ENCODE measurements at regions not wholly inside any gene's neighbourhood (a gene's known extent, or its start where the extent isn't known, plus 50 kb on each side); places are given as distances from the start of the nearest gene placed in this dataset.

GRCh38 chr17:64732336-64733006, 70.4 kb upstream of the SMURF2 start (continued):
- TF ChIP-seq SRSF4 (IDR thresholded peaks at IDR 0.05; ENCODE audit: low read depth, low read length, poor library complexity, severe bottlenecking) = no peak
- no peak for TF ChIP-seq ZBTB44 (CRISPR knock-in tag; IDR thresholded peaks at IDR 0.05)
- no peak for TF ChIP-seq RBAK (CRISPR knock-in tag; IDR thresholded peaks at IDR 0.05)
- peak; percentile 72 for TF ChIP-seq AHDC1 (CRISPR knock-in tag; IDR thresholded peaks at IDR 0.05; ENCODE audit: borderline replicate concordance)
- no peak for TF ChIP-seq RNF219 (CRISPR knock-in tag; IDR thresholded peaks at IDR 0.05)
- TF ChIP-seq NFIB (CRISPR knock-in tag; IDR thresholded peaks at IDR 0.05; ENCODE audit: borderline replicate concordance) = no peak
- no peak for TF ChIP-seq ZNF619 (CRISPR knock-in tag; IDR thresholded peaks at IDR 0.05)
- TF ChIP-seq CENPT (CRISPR knock-in tag; IDR thresholded peaks at IDR 0.05; ENCODE audit: low read depth) = no peak
- TF ChIP-seq FOXC1 (CRISPR knock-in tag; IDR thresholded peaks at IDR 0.05; ENCODE audit: borderline replicate concordance) = no peak
- TF ChIP-seq E2F5 (CRISPR knock-in tag; conservative IDR thresholded peaks at IDR 0.05) = no peak
- TF ChIP-seq ZNF761 (CRISPR knock-in tag; conservative IDR thresholded peaks at IDR 0.05) = no peak
- no peak for TF ChIP-seq ZSCAN21 (CRISPR knock-in tag; IDR thresholded peaks at IDR 0.05; ENCODE audit: borderline replicate concordance)
- TF ChIP-seq NKX3-1 (CRISPR knock-in tag; IDR thresholded peaks at IDR 0.05) = no peak
- TF ChIP-seq HNRNPH1 (optimal IDR thresholded peaks at IDR 0.05; ENCODE audit: low read depth, low read length) = no peak
- TF ChIP-seq TERF1 (CRISPR knock-in tag; IDR thresholded peaks at IDR 0.05) = no peak
- peak; percentile 38; the same call in 1 of the 2 replicates for TF ChIP-seq TBX3 (IDR thresholded peaks at IDR 0.05; ENCODE audit: borderline replicate concordance)
- TF ChIP-seq HOXD1 (CRISPR knock-in tag; IDR thresholded peaks at IDR 0.05) = no peak
- TF ChIP-seq ZNF337 (CRISPR knock-in tag; IDR thresholded peaks at IDR 0.05; ENCODE audit: borderline replicate concordance, low read depth) = no peak

All from HepG2 (cell line).